ENCODE measurements at regions not wholly inside any gene's neighbourhood (a gene's known extent, or its start where the extent isn't known, plus 50 kb on each side); places are given as distances from the start of the nearest gene placed in this dataset.
A peak's percentile ranks its signal among the peaks of the same experiment; 100 is the strongest.
"Not testable (repeated sequence)": the region's sequence is repeated elsewhere in the genome, so short reads cannot be mapped to it uniquely, and the experiment has no call there.

- DNase-seq (ENCODE audit: low spot score) = no peak
These were observed 817.5 kb downstream of the CDH11 start for GRCh38 chr16:64304396-64304795.

GRCh38 chr16:64297863-64298600, 823.8 kb downstream of the CDH11 start:
- no peak for DNase-seq (ENCODE audit: low spot score)

- no peak for DNase-seq (ENCODE audit: low spot score)
These were observed 826.4 kb downstream of the CDH11 start for GRCh38 chr16:64295466-64295865.

- DNase-seq (ENCODE audit: low spot score) = no peak
These were observed 828.9 kb downstream of the CDH11 start for GRCh38 chr16:64292953-64293352.

- DNase-seq (ENCODE audit: low spot score) = no peak
These were observed 829.7 kb downstream of the CDH11 start for GRCh38 chr16:64292161-64292560.

GRCh38 chr16:64290461-64290860, 831.4 kb downstream of the CDH11 start:
- no peak for DNase-seq (ENCODE audit: low spot score)

- DNase-seq (ENCODE audit: low spot score) = no peak
These were observed 834.0 kb downstream of the CDH11 start for GRCh38 chr16:64287655-64288528.

GRCh38 chr16:64282181-64282580, 839.7 kb downstream of the CDH11 start:
- no peak for DNase-seq (ENCODE audit: low spot score)

- no peak for DNase-seq (ENCODE audit: low spot score)
These were observed 841.5 kb downstream of the CDH11 start for GRCh38 chr16:64280317-64280716.

- DNase-seq (ENCODE audit: low spot score) = peak; percentile 8
These were observed 843.7 kb downstream of the CDH11 start for GRCh38 chr16:64278196-64278595.

- no peak for DNase-seq (ENCODE audit: low spot score)
These were observed 845.2 kb downstream of the CDH11 start for GRCh38 chr16:64276646-64277045.

- no peak for DNase-seq (ENCODE audit: low spot score)
These were observed 849.8 kb downstream of the CDH11 start for GRCh38 chr16:64272028-64272427.

GRCh38 chr16:64269756-64270155, 852.1 kb downstream of the CDH11 start:
- no peak for DNase-seq (ENCODE audit: low spot score)

GRCh38 chr16:64265756-64266155, 856.1 kb downstream of the CDH11 start:
- DNase-seq (ENCODE audit: low spot score) = no peak

- not testable (repeated sequence) for DNase-seq (ENCODE audit: low spot score)
These were observed 861.0 kb downstream of the CDH11 start for GRCh38 chr16:64260631-64261401.

- DNase-seq (ENCODE audit: low spot score) = no peak
These were observed 867.2 kb downstream of the CDH11 start for GRCh38 chr16:64254443-64255367.

GRCh38 chr16:64253525-64253924, 868.3 kb downstream of the CDH11 start:
- DNase-seq (ENCODE audit: low spot score) = no peak

- peak; percentile 10 for DNase-seq (ENCODE audit: low spot score)
These were observed 868.8 kb downstream of the CDH11 start for GRCh38 chr16:64253096-64253495.

GRCh38 chr16:64251742-64252141, 870.1 kb downstream of the CDH11 start:
- DNase-seq (ENCODE audit: low spot score) = no peak

GRCh38 chr16:64250866-64251265, 871.0 kb downstream of the CDH11 start:
- peak; percentile 16 for DNase-seq (ENCODE audit: low spot score)

- no peak for DNase-seq (ENCODE audit: low spot score)
These were observed 879.4 kb downstream of the CDH11 start for GRCh38 chr16:64242492-64242891.

All from AG08395 (cell line).